C4-2B (cell line): ENCODE measurements at regions not wholly inside any gene's neighbourhood (a gene's known extent, or its start where the extent isn't known, plus 50 kb on each side); places are given as distances from the start of the nearest gene placed in this dataset.

Experiments
- CTCF ChIP-seq: fragments of 450-650 bp; conservative IDR thresholded peaks from 2 replicates; pipeline ENCODE4 v1.5.1; 2017; ENCODE audit warnings: mild to moderate bottlenecking
- ZFX ChIP-seq: fragments of 450-650 bp; IDR thresholded peaks from 2 replicates; pipeline ENCODE4 v1.6.1; 2017

GRCh38 chr7:125492521-125492920 is 562.9 kb upstream of the POT1 start:
- TF ChIP-seq CTCF (no peak), ZFX (no peak)
